ENCODE measurements at regions not wholly inside any gene's neighbourhood (a gene's known extent, or its start where the extent isn't known, plus 50 kb on each side); places are given as distances from the start of the nearest gene placed in this dataset.

DNA sequence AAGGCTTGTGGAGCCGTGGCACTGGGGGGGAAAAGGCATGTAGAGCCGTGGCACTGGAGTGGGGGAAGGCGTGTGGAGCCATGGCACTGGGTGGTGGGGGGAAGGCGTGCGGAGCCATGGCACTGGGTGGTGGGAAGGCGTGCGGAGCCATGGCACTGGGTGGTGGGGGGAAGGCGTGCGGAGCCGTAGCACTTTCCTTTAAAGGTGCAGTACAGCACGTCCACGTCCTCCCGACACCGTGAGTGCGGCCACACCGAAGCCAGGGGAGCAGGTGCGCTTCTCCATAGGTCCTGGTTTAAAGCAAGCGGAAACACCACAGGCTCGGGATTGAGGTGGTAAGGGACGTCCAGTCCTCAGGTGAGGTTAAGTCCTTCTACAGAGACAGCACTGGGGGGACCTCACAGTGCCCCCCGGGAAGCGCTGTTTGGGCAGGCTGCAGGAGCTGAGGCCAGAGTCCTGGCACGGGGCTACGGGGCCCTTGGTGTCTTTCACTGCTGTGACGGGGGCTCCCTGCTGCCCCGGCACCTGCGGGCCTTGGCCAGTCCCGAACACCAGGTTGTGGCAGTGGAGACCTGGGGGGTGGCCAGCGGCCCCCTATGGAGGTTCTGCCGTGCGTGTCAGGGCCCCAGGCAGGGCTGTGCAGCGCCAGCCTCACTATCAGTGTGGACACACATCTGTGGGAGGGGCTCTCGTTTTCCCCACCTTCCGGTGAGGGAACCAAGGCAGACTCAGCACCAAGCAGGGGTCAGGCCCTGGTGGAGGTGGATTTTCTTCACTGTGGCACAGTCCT lies 93.0 kb upstream of the CTDP1 start:
- TF ChIP-seq POLR2A (IDR thresholded peaks at IDR 0.05): no peak
- TF ChIP-seq, protein P1, sequence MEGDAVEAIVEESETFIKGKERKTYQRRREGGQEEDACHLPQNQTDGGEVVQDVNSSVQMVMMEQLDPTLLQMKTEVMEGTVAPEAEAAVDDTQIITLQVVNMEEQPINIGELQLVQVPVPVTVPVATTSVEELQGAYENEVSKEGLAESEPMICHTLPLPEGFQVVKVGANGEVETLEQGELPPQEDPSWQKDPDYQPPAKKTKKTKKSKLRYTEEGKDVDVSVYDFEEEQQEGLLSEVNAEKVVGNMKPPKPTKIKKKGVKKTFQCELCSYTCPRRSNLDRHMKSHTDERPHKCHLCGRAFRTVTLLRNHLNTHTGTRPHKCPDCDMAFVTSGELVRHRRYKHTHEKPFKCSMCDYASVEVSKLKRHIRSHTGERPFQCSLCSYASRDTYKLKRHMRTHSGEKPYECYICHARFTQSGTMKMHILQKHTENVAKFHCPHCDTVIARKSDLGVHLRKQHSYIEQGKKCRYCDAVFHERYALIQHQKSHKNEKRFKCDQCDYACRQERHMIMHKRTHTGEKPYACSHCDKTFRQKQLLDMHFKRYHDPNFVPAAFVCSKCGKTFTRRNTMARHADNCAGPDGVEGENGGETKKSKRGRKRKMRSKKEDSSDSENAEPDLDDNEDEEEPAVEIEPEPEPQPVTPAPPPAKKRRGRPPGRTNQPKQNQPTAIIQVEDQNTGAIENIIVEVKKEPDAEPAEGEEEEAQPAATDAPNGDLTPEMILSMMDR (IDR thresholded peaks at IDR 0.05): no peak
